ENCODE measurements at regions not wholly inside any gene's neighbourhood (a gene's known extent, or its start where the extent isn't known, plus 50 kb on each side); places are given as distances from the start of the nearest gene placed in this dataset.

GRCh38 chr13:78152415-78152814 is 233.8 kb upstream of the EDNRB start:
- no peaks in the 10 kb centered on the region for H3K9me3 ChIP-seq (ENCODE audit: severe bottlenecking)
- H3K4me3 ChIP-seq (ENCODE audit: severe bottlenecking): no peak overlapping the region
- TF ChIP-seq CTCF (IDR thresholded peaks at IDR 0.05; ENCODE audit: poor library complexity, severe bottlenecking): no peak
- H3K4me1 ChIP-seq (ENCODE audit: insufficient read depth, poor library complexity, severe bottlenecking): peaks cover 11% of the 10 kb centered on the region
- no peak overlapping the region for H3K27ac ChIP-seq (ENCODE audit: poor library complexity, severe bottlenecking)
- ATAC-seq (ENCODE audit: low read depth) (no peak), DNase-seq (ENCODE audit: low spot score) (no peak)
- H3K36me3 ChIP-seq (ENCODE audit: low read depth): no peaks in the 10 kb centered on the region
- H3K27me3 ChIP-seq (ENCODE audit: insufficient read depth, poor library complexity, severe bottlenecking): no peaks in the 10 kb centered on the region

GRCh38 chr13:78147905-78148304 is 229.3 kb upstream of the EDNRB start:
- peaks cover 13% of the 10 kb centered on the region for H3K4me1 ChIP-seq (ENCODE audit: insufficient read depth, poor library complexity, severe bottlenecking)
- H3K9me3 ChIP-seq (ENCODE audit: severe bottlenecking): no peaks in the 10 kb centered on the region
- H3K27me3 ChIP-seq (ENCODE audit: insufficient read depth, poor library complexity, severe bottlenecking): no peaks in the 10 kb centered on the region
- ATAC-seq (ENCODE audit: low read depth) (peak; percentile 93), DNase-seq (ENCODE audit: low spot score) (no peak)
- no peak overlapping the region for H3K4me3 ChIP-seq (ENCODE audit: severe bottlenecking)
- H3K27ac ChIP-seq (ENCODE audit: poor library complexity, severe bottlenecking): peak overlapping the region; percentile 64
- TF ChIP-seq CTCF (IDR thresholded peaks at IDR 0.05; ENCODE audit: poor library complexity, severe bottlenecking): no peak
- H3K36me3 ChIP-seq (ENCODE audit: low read depth): no peaks in the 10 kb centered on the region

GRCh38 chr13:78145276-78145675 is 226.6 kb upstream of the EDNRB start:
- H3K4me3 ChIP-seq (ENCODE audit: severe bottlenecking): no peak overlapping the region
- no peak for ATAC-seq (ENCODE audit: low read depth)
- no peaks in the 10 kb centered on the region for H3K27me3 ChIP-seq (ENCODE audit: insufficient read depth, poor library complexity, severe bottlenecking)

GRCh38 chr13:78139765-78140164 is 221.1 kb upstream of the EDNRB start:
- H3K36me3 ChIP-seq (ENCODE audit: low read depth): no peaks in the 10 kb centered on the region
- H3K27ac ChIP-seq (ENCODE audit: poor library complexity, severe bottlenecking): no peak overlapping the region
- no peaks in the 10 kb centered on the region for H3K9me3 ChIP-seq (ENCODE audit: severe bottlenecking)
- H3K4me3 ChIP-seq (ENCODE audit: severe bottlenecking): no peak overlapping the region
- DNase-seq (ENCODE audit: low spot score) (no peak), ATAC-seq (ENCODE audit: low read depth) (no peak)
- TF ChIP-seq CTCF (IDR thresholded peaks at IDR 0.05; ENCODE audit: poor library complexity, severe bottlenecking): no peak
- H3K27me3 ChIP-seq (ENCODE audit: insufficient read depth, poor library complexity, severe bottlenecking): no peaks in the 10 kb centered on the region
- no peaks in the 10 kb centered on the region for H3K4me1 ChIP-seq (ENCODE audit: insufficient read depth, poor library complexity, severe bottlenecking)

More at GRCh38 chr13:78145276-78145675, 226.6 kb upstream of the EDNRB start:
- no peak for DNase-seq (ENCODE audit: low spot score)
- TF ChIP-seq CTCF (IDR thresholded peaks at IDR 0.05; ENCODE audit: poor library complexity, severe bottlenecking): no peak
- no peaks in the 10 kb centered on the region for H3K36me3 ChIP-seq (ENCODE audit: low read depth)
- H3K4me1 ChIP-seq (ENCODE audit: insufficient read depth, poor library complexity, severe bottlenecking): peaks cover 13% of the 10 kb centered on the region
- no peaks in the 10 kb centered on the region for H3K9me3 ChIP-seq (ENCODE audit: severe bottlenecking)
- H3K27ac ChIP-seq (ENCODE audit: poor library complexity, severe bottlenecking): no peak overlapping the region

GRCh38 chr13:78138756-78139155 is 220.1 kb upstream of the EDNRB start:
- no peaks in the 10 kb centered on the region for H3K27me3 ChIP-seq (ENCODE audit: insufficient read depth, poor library complexity, severe bottlenecking)
- ATAC-seq (ENCODE audit: low read depth): no peak
- no peaks in the 10 kb centered on the region for H3K36me3 ChIP-seq (ENCODE audit: low read depth)

More at GRCh38 chr13:78138756-78139155, 220.1 kb upstream of the EDNRB start:
- Histone ChIP-seq H3K4me3 (ENCODE audit: severe bottlenecking) (no peak overlapping the region), H3K9me3 (ENCODE audit: severe bottlenecking) (no peaks in the 10 kb centered on the region), H3K4me1 (ENCODE audit: insufficient read depth, poor library complexity, severe bottlenecking) (no peaks in the 10 kb centered on the region), H3K27ac (ENCODE audit: poor library complexity, severe bottlenecking) (no peak overlapping the region)
- TF ChIP-seq CTCF (IDR thresholded peaks at IDR 0.05; ENCODE audit: poor library complexity, severe bottlenecking): no peak
- no peak for DNase-seq (ENCODE audit: low spot score)

All from RWPE2 (cell line).